Endodermal cell (in vitro differentiated cells): ENCODE measurements at regions not wholly inside any gene's neighbourhood (a gene's known extent, or its start where the extent isn't known, plus 50 kb on each side); places are given as distances from the start of the nearest gene placed in this dataset.
A peak's percentile ranks its signal among the peaks of the same experiment; 100 is the strongest.

Experiments
- DNase-seq: peaks from one replicate; pipeline ENCODE4 v3.0.0-alpha.2; 2017
- H3K27ac ChIP-seq: 2 replicates; pipeline ENCODE4 v1.5.1; 2013; ENCODE audit warnings: mild to moderate bottlenecking, low read depth, low read length, moderate library complexity
- H3K27me3 ChIP-seq: 2 replicates; pipeline ENCODE4 v1.6.1; 2013; ENCODE audit warnings: mild to moderate bottlenecking, low read length, moderate library complexity; ENCODE audit not compliant: insufficient read depth, control insufficient read depth, poor library complexity, severe bottlenecking
- H3K36me3 ChIP-seq: 2 replicates; pipeline ENCODE4 v1.7.0; 2013; ENCODE audit warnings: mild to moderate bottlenecking, low read length, moderate library complexity; ENCODE audit not compliant: control insufficient read depth, insufficient read depth
- H3K4me1 ChIP-seq: one replicate; pipeline ENCODE4 v1.7.0; 2013; ENCODE audit warnings: low read length; ENCODE audit not compliant: control insufficient read depth, insufficient read depth
- H3K4me3 ChIP-seq: 2 replicates; pipeline ENCODE4 v1.5.1; 2013; ENCODE audit warnings: mild to moderate bottlenecking, low read length, moderate library complexity
- H3K9ac ChIP-seq: 2 replicates; pipeline ENCODE4 v1.6.1; 2013; ENCODE audit warnings: mild to moderate bottlenecking, low read length, moderate library complexity; ENCODE audit not compliant: poor library complexity, severe bottlenecking; ENCODE audit errors: extremely low read depth
- H3K9me3 ChIP-seq: 2 replicates; pipeline ENCODE4 v1.6.1; 2013; ENCODE audit warnings: mild to moderate bottlenecking, low read length, moderate library complexity; ENCODE audit not compliant: control insufficient read depth
- H3K27ac Mint-ChIP-seq: 2 replicates; pipeline ENCODE4 v1.8.0; 2020; ENCODE audit warnings: mixed read lengths
- H3K27me3 Mint-ChIP-seq: 2 replicates; pipeline ENCODE4 v1.8.0; 2021; ENCODE audit warnings: mild to moderate bottlenecking, mixed read lengths; ENCODE audit not compliant: insufficient read depth
- H3K36me3 Mint-ChIP-seq: 2 replicates; pipeline ENCODE4 v1.8.0; 2020; ENCODE audit warnings: low read depth, mixed read lengths
- H3K4me1 Mint-ChIP-seq: 2 replicates; pipeline ENCODE4 v1.8.0; 2020; ENCODE audit warnings: mixed read lengths
- H3K4me3 Mint-ChIP-seq: 2 replicates; pipeline ENCODE4 v1.8.0; 2020; ENCODE audit warnings: mild to moderate bottlenecking, moderate library complexity, mixed read lengths
- H3K9me3 Mint-ChIP-seq: 2 replicates; pipeline ENCODE4 v1.8.0; 2020; ENCODE audit warnings: mild to moderate bottlenecking, mixed read lengths
- WGBS, 2 experiments: methylation state at CpG; one replicate each; pipeline versions ENCODE4 v1.1.5 to v1.1.7; 2013; ENCODE audit warnings: missing lambda C conversion rate in 2 of 2, mixed read lengths in 1 of 2; ENCODE audit not compliant: insufficient coverage in 1 of 2, insufficient read length in 1 of 2; 5-methylcytosine and 5-hydroxymethylcytosine counted together
- TF ChIP-seq, protein P1 (sequence below): fragments of 200-600 bp; sonication (generic); conservative IDR thresholded peaks from 2 replicates; pipeline ENCODE4 v1.5.0; 2021; ENCODE audit warnings: antibody characterized with exemption, mild to moderate bottlenecking

GRCh38 chr5:171644536-171644935 lies 141.1 kb upstream of the SMIM23 start:
- whole genome bisulfite sequencing, 2 experiments = 73 to 86% methylated on average over 5 to 10 of the region's 10 CpGs
- H3K4me1 ChIP-seq = no peaks in the 10 kb centered on the region
- H3K27ac ChIP-seq = peak overlapping the region; percentile 75
- Mint-ChIP-seq H3K27ac (no peak overlapping the region), H3K4me1 (peaks cover 26% of the 10 kb centered on the region), H3K27me3 (peaks cover 2% of the 10 kb centered on the region), H3K36me3 (no peaks in the 10 kb centered on the region), H3K9me3 (no peaks in the 10 kb centered on the region), H3K4me3 (no peak overlapping the region)
- DNase-seq = peak; percentile 57
- H3K27me3 ChIP-seq = no peaks in the 10 kb centered on the region
- no peak overlapping the region for H3K9ac ChIP-seq
- no peak overlapping the region for H3K4me3 ChIP-seq
- no peaks in the 10 kb centered on the region for H3K36me3 ChIP-seq
- H3K9me3 ChIP-seq = no peaks in the 10 kb centered on the region
- TF ChIP-seq, protein P1, sequence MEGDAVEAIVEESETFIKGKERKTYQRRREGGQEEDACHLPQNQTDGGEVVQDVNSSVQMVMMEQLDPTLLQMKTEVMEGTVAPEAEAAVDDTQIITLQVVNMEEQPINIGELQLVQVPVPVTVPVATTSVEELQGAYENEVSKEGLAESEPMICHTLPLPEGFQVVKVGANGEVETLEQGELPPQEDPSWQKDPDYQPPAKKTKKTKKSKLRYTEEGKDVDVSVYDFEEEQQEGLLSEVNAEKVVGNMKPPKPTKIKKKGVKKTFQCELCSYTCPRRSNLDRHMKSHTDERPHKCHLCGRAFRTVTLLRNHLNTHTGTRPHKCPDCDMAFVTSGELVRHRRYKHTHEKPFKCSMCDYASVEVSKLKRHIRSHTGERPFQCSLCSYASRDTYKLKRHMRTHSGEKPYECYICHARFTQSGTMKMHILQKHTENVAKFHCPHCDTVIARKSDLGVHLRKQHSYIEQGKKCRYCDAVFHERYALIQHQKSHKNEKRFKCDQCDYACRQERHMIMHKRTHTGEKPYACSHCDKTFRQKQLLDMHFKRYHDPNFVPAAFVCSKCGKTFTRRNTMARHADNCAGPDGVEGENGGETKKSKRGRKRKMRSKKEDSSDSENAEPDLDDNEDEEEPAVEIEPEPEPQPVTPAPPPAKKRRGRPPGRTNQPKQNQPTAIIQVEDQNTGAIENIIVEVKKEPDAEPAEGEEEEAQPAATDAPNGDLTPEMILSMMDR = no peak

DNA sequence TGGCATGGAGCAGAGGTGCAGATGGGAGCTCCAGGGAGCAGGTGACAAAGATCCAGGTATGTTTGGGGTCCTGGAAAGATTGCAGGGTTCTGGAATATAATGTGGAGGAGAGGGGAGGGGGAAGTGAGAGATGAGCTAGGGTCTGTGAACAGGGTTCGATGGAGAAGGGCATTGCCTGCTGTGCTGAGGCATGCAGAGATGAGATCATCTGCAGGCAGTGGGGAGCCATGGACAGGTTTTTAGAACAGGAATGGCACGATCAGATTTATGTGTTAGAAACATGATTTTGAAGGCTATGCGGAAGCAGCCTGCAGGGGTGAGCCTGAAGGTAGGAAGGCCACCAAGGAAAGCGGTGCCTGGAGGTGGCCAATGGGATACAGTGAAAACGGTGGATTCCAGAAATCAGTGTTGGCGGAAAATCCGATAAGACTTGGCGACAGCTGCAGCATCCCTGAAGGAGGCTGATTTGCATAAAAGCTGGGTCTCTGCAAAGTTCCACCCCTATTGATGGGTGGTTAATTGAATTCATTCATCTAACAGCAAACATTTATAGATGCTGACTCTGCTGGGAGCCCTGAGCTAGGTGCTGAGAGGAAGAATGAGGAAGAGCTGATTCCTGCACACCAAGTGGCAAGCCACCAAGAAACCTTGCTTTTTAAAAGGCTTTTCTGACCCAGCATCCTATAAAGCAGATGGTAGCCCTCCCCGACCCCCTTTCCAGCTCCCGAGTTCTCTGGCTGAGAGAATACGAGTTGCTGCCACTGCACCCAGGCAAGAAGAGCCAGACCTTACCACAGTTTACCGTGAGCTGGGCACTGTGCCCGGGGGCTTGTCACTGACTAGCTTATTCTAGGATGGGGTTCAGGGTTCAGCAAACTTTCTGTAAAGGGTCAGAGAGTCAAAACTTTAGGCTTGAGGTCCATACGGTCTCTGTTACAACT lies 139.2 kb upstream of the SMIM23 start:
- no peaks in the 10 kb centered on the region for H3K36me3 Mint-ChIP-seq
- no peaks in the 10 kb centered on the region for H3K9me3 ChIP-seq
- DNase-seq = peak; percentile 45
- H3K4me1 Mint-ChIP-seq = peaks cover 26% of the 10 kb centered on the region
- H3K9ac ChIP-seq = no peak overlapping the region
- H3K36me3 ChIP-seq = no peaks in the 10 kb centered on the region
- TF ChIP-seq, protein P1 = no peak
- no peaks in the 10 kb centered on the region for H3K27me3 ChIP-seq
- 79% methylated on average over 9 to 14 of the region's 14 CpGs for WGBS, 2 experiments
- no peak overlapping the region for H3K27ac ChIP-seq
- H3K27ac Mint-ChIP-seq = no peak overlapping the region
- H3K27me3 Mint-ChIP-seq = peaks cover 2% of the 10 kb centered on the region
- no peaks in the 10 kb centered on the region for H3K9me3 Mint-ChIP-seq
- no peak overlapping the region for H3K4me3 Mint-ChIP-seq
- H3K4me3 ChIP-seq = no peak overlapping the region
- no peaks in the 10 kb centered on the region for H3K4me1 ChIP-seq

GRCh38 chr5:171647043-171647903 lies 138.3 kb upstream of the SMIM23 start:
- Mint-ChIP-seq H3K4me1 (peaks cover 26% of the 10 kb centered on the region), H3K27ac (no peak overlapping the region)
- no peak overlapping the region for H3K9ac ChIP-seq

More at GRCh38 chr5:171647043-171647903, 138.3 kb upstream of the SMIM23 start:
- no peaks in the 10 kb centered on the region for H3K9me3 Mint-ChIP-seq
- H3K9me3 ChIP-seq = no peaks in the 10 kb centered on the region
- no peaks in the 10 kb centered on the region for H3K27me3 ChIP-seq
- no peak overlapping the region for H3K27ac ChIP-seq
- WGBS, 2 experiments = 78 to 82% methylated on average over 13 to 15 of the region's 15 CpGs
- DNase-seq = peak; percentile 87
- no peaks in the 10 kb centered on the region for H3K36me3 Mint-ChIP-seq
- no peak overlapping the region for H3K4me3 ChIP-seq
- no peaks in the 10 kb centered on the region for H3K4me1 ChIP-seq
- peaks cover 2% of the 10 kb centered on the region for H3K27me3 Mint-ChIP-seq
- H3K36me3 ChIP-seq = no peaks in the 10 kb centered on the region
- TF ChIP-seq, protein P1 = peak; percentile 17
- H3K4me3 Mint-ChIP-seq = no peak overlapping the region
